ENCODE measurements at regions not wholly inside any gene's neighbourhood (a gene's known extent, or its start where the extent isn't known, plus 50 kb on each side); places are given as distances from the start of the nearest gene placed in this dataset.

GRCh38 chr1:90579212-90579802 lies 137.8 kb downstream of the BARHL2 start:
- no peak overlapping the region for H3K4me3 ChIP-seq (ENCODE audit: control insufficient read depth in 1 of 7, extremely low read depth in 1 of 7, insufficient read depth in 4 of 7, low read depth in 2 of 7, low read length in 6 of 7)
- ChIA-PET CTCF (interaction anchor here (2.5 kb wide), 1 partner anchor 10 kb away, joined by 9 read pairs; no protein-coding TSS in a partner anchor), POLR2A (no interaction called here)
- H3K4me1 ChIP-seq (ENCODE audit: control extremely low read depth in 1 of 4, control insufficient read depth in 4 of 4, insufficient read depth in 4 of 4, low read length in 3 of 4) = no peaks in the 10 kb centered on the region
- DNase-seq = peak; percentile 25 to 60 (median 41)
- H3K27me3 ChIP-seq (replicated peaks in 2 of 5; ENCODE audit: control insufficient read depth in 4 of 5, insufficient read depth in 5 of 5, low read length in 4 of 5) = peaks cover 0 to 15% (median 2%) of the 10 kb centered on the region in 5 experiments
- peaks cover 0 to 3% (median 0%) of the 10 kb centered on the region in 5 experiments for H3K9me3 ChIP-seq (ENCODE audit: control extremely low read depth in 1 of 5, control insufficient read depth in 4 of 5, insufficient read depth in 2 of 5, low read depth in 1 of 5, low read length in 4 of 5)
- no peak overlapping the region for H3K27ac ChIP-seq (ENCODE audit: insufficient read depth in 1 of 2, low read depth in 1 of 2, low read length in 2 of 2, poor library complexity in 1 of 2, severe bottlenecking in 2 of 2)
- no peaks in the 10 kb centered on the region for H3K36me3 ChIP-seq (ENCODE audit: control insufficient read depth in 4 of 4, insufficient read depth in 4 of 4, low read length in 3 of 4)
- no CpG with 5 or more reads among the region's 3 CpGs for WGBS (ENCODE audit: insufficient coverage)

GRCh38 chr1:90574692-90575370 lies 142.3 kb downstream of the BARHL2 start:
- WGBS (ENCODE audit: insufficient coverage) = 100% methylated on average over 1 of the region's 1 CpG
- ChIA-PET CTCF (interaction anchor here (0.9 kb wide), 1 partner anchor 17 kb away, joined by 3 read pairs; no protein-coding TSS in a partner anchor), POLR2A (no interaction called here)
- H3K27me3 ChIP-seq (replicated peaks in 2 of 5; ENCODE audit: control insufficient read depth in 4 of 5, insufficient read depth in 5 of 5, low read length in 4 of 5) = peaks cover 0 to 18% (median 2%) of the 10 kb centered on the region in 5 experiments
- no peaks in the 10 kb centered on the region for H3K4me1 ChIP-seq (ENCODE audit: control extremely low read depth in 1 of 4, control insufficient read depth in 4 of 4, insufficient read depth in 4 of 4, low read length in 3 of 4)
- H3K27ac ChIP-seq (ENCODE audit: insufficient read depth in 1 of 2, low read depth in 1 of 2, low read length in 2 of 2, poor library complexity in 1 of 2, severe bottlenecking in 2 of 2) = no peak overlapping the region
- no peak for DNase-seq
- H3K9me3 ChIP-seq (ENCODE audit: control extremely low read depth in 1 of 5, control insufficient read depth in 4 of 5, insufficient read depth in 2 of 5, low read depth in 1 of 5, low read length in 4 of 5) = peaks cover 0 to 3% (median 0%) of the 10 kb centered on the region in 5 experiments
- H3K4me3 ChIP-seq (ENCODE audit: control insufficient read depth in 1 of 7, extremely low read depth in 1 of 7, insufficient read depth in 4 of 7, low read depth in 2 of 7, low read length in 6 of 7) = no peak overlapping the region
- H3K36me3 ChIP-seq (ENCODE audit: control insufficient read depth in 4 of 4, insufficient read depth in 4 of 4, low read length in 3 of 4) = no peaks in the 10 kb centered on the region

- POLR2A ChIA-PET = no interaction called here
- Histone ChIP-seq H3K36me3 (ENCODE audit: control insufficient read depth in 4 of 4, insufficient read depth in 4 of 4, low read length in 3 of 4) (no peaks in the 10 kb centered on the region), H3K4me1 (ENCODE audit: control extremely low read depth in 1 of 4, control insufficient read depth in 4 of 4, insufficient read depth in 4 of 4, low read length in 3 of 4) (no peaks in the 10 kb centered on the region), H3K27me3 (replicated peaks in 2 of 5; ENCODE audit: control insufficient read depth in 4 of 5, insufficient read depth in 5 of 5, low read length in 4 of 5) (peaks cover 0 to 18% (median 2%) of the 10 kb centered on the region in 5 experiments), H3K9me3 (ENCODE audit: control extremely low read depth in 1 of 5, control insufficient read depth in 4 of 5, insufficient read depth in 2 of 5, low read depth in 1 of 5, low read length in 4 of 5) (peaks cover 0 to 3% (median 0%) of the 10 kb centered on the region in 5 experiments), H3K27ac (ENCODE audit: insufficient read depth in 1 of 2, low read depth in 1 of 2, low read length in 2 of 2, poor library complexity in 1 of 2, severe bottlenecking in 2 of 2) (no peak overlapping the region), H3K4me3 (ENCODE audit: control insufficient read depth in 1 of 7, extremely low read depth in 1 of 7, insufficient read depth in 4 of 7, low read depth in 2 of 7, low read length in 6 of 7) (no peak overlapping the region)
- CTCF ChIA-PET = interaction anchor here (0.9 kb wide), 1 partner anchor 16 kb away, joined by 3 read pairs; no protein-coding TSS in a partner anchor
- 95% methylated on average over 2 of the region's 3 CpGs for WGBS (ENCODE audit: insufficient coverage)
- DNase-seq = no peak
Measured at GRCh38 chr1:90573736-90574135, 143.4 kb downstream of the BARHL2 start.

GRCh38 chr1:90572446-90572845 lies 144.7 kb downstream of the BARHL2 start:
- no peak for DNase-seq
- WGBS (ENCODE audit: insufficient coverage) = no CpG with 5 or more reads among the region's 3 CpGs
- H3K36me3 ChIP-seq (ENCODE audit: control insufficient read depth in 4 of 4, insufficient read depth in 4 of 4, low read length in 3 of 4) = no peaks in the 10 kb centered on the region
- ChIA-PET POLR2A (no interaction called here), CTCF (no interaction called here)
- H3K27me3 ChIP-seq (replicated peaks in 2 of 5; ENCODE audit: control insufficient read depth in 4 of 5, insufficient read depth in 5 of 5, low read length in 4 of 5) = peaks cover 0 to 9% (median 2%) of the 10 kb centered on the region in 5 experiments
- no peak overlapping the region for H3K4me3 ChIP-seq (ENCODE audit: control insufficient read depth in 1 of 7, extremely low read depth in 1 of 7, insufficient read depth in 4 of 7, low read depth in 2 of 7, low read length in 6 of 7)
- peaks cover 0 to 3% (median 0%) of the 10 kb centered on the region in 5 experiments for H3K9me3 ChIP-seq (ENCODE audit: control extremely low read depth in 1 of 5, control insufficient read depth in 4 of 5, insufficient read depth in 2 of 5, low read depth in 1 of 5, low read length in 4 of 5)
- H3K27ac ChIP-seq (ENCODE audit: insufficient read depth in 1 of 2, low read depth in 1 of 2, low read length in 2 of 2, poor library complexity in 1 of 2, severe bottlenecking in 2 of 2) = no peak overlapping the region
- H3K4me1 ChIP-seq (ENCODE audit: control extremely low read depth in 1 of 4, control insufficient read depth in 4 of 4, insufficient read depth in 4 of 4, low read length in 3 of 4) = no peaks in the 10 kb centered on the region

- WGBS (ENCODE audit: insufficient coverage) = 93% methylated on average over 2 of the region's 2 CpGs
- Histone ChIP-seq H3K4me1 (ENCODE audit: control extremely low read depth in 1 of 4, control insufficient read depth in 4 of 4, insufficient read depth in 4 of 4, low read length in 3 of 4) (no peaks in the 10 kb centered on the region), H3K9me3 (ENCODE audit: control extremely low read depth in 1 of 5, control insufficient read depth in 4 of 5, insufficient read depth in 2 of 5, low read depth in 1 of 5, low read length in 4 of 5) (no peaks in the 10 kb centered on the region), H3K27me3 (replicated peaks in 2 of 5; ENCODE audit: control insufficient read depth in 4 of 5, insufficient read depth in 5 of 5, low read length in 4 of 5) (no peaks in the 10 kb centered on the region), H3K27ac (ENCODE audit: insufficient read depth in 1 of 2, low read depth in 1 of 2, low read length in 2 of 2, poor library complexity in 1 of 2, severe bottlenecking in 2 of 2) (no peak overlapping the region), H3K36me3 (ENCODE audit: control insufficient read depth in 4 of 4, insufficient read depth in 4 of 4, low read length in 3 of 4) (no peaks in the 10 kb centered on the region), H3K4me3 (ENCODE audit: control insufficient read depth in 1 of 7, extremely low read depth in 1 of 7, insufficient read depth in 4 of 7, low read depth in 2 of 7, low read length in 6 of 7) (no peak overlapping the region)
- ChIA-PET CTCF (interaction anchor here (2.6 kb wide), 1 partner anchor 10 kb away, joined by 9 read pairs; no protein-coding TSS in a partner anchor), POLR2A (no interaction called here)
- DNase-seq = no peak
Measured at GRCh38 chr1:90568436-90568835, 148.7 kb downstream of the BARHL2 start.

- H3K4me1 ChIP-seq (ENCODE audit: control extremely low read depth in 1 of 4, control insufficient read depth in 4 of 4, insufficient read depth in 4 of 4, low read length in 3 of 4) = no peaks in the 10 kb centered on the region
- no peak overlapping the region for H3K4me3 ChIP-seq (ENCODE audit: control insufficient read depth in 1 of 7, extremely low read depth in 1 of 7, insufficient read depth in 4 of 7, low read depth in 2 of 7, low read length in 6 of 7)
- no peaks in the 10 kb centered on the region for H3K36me3 ChIP-seq (ENCODE audit: control insufficient read depth in 4 of 4, insufficient read depth in 4 of 4, low read length in 3 of 4)
- CTCF ChIA-PET = interaction anchor here (0.7 kb wide), 1 partner anchor 412 kb away, joined by 3 read pairs; no protein-coding TSS in a partner anchor
- no peaks in the 10 kb centered on the region for H3K9me3 ChIP-seq (ENCODE audit: control extremely low read depth in 1 of 5, control insufficient read depth in 4 of 5, insufficient read depth in 2 of 5, low read depth in 1 of 5, low read length in 4 of 5)
- 100% methylated on average over 1 of the region's 2 CpGs for WGBS (ENCODE audit: insufficient coverage)
- DNase-seq = no peak
- peaks cover 0 to 4% (median 0%) of the 10 kb centered on the region in 5 experiments for H3K27me3 ChIP-seq (replicated peaks in 2 of 5; ENCODE audit: control insufficient read depth in 4 of 5, insufficient read depth in 5 of 5, low read length in 4 of 5)
- POLR2A ChIA-PET = no interaction called here
- no peak overlapping the region for H3K27ac ChIP-seq (ENCODE audit: insufficient read depth in 1 of 2, low read depth in 1 of 2, low read length in 2 of 2, poor library complexity in 1 of 2, severe bottlenecking in 2 of 2)
Measured at GRCh38 chr1:90564164-90564563, 152.9 kb downstream of the BARHL2 start.

GRCh38 chr1:90562892-90563291 lies 154.2 kb downstream of the BARHL2 start:
- no peaks in the 10 kb centered on the region for H3K36me3 ChIP-seq (ENCODE audit: control insufficient read depth in 4 of 4, insufficient read depth in 4 of 4, low read length in 3 of 4)
- no CpG with 5 or more reads among the region's 2 CpGs for WGBS (ENCODE audit: insufficient coverage)
- no peak overlapping the region for H3K4me3 ChIP-seq (ENCODE audit: control insufficient read depth in 1 of 7, extremely low read depth in 1 of 7, insufficient read depth in 4 of 7, low read depth in 2 of 7, low read length in 6 of 7)
- no peaks in the 10 kb centered on the region for H3K9me3 ChIP-seq (ENCODE audit: control extremely low read depth in 1 of 5, control insufficient read depth in 4 of 5, insufficient read depth in 2 of 5, low read depth in 1 of 5, low read length in 4 of 5)
- no peak for DNase-seq
- ChIA-PET CTCF (interaction anchor here (1.4 kb wide), 1 partner anchor 442 kb away, joined by 3 read pairs; no protein-coding TSS in a partner anchor), POLR2A (no interaction called here)
- no peaks in the 10 kb centered on the region for H3K4me1 ChIP-seq (ENCODE audit: control extremely low read depth in 1 of 4, control insufficient read depth in 4 of 4, insufficient read depth in 4 of 4, low read length in 3 of 4)
- no peak overlapping the region for H3K27ac ChIP-seq (ENCODE audit: insufficient read depth in 1 of 2, low read depth in 1 of 2, low read length in 2 of 2, poor library complexity in 1 of 2, severe bottlenecking in 2 of 2)
- peaks cover 0 to 7% (median 1%) of the 10 kb centered on the region in 5 experiments for H3K27me3 ChIP-seq (replicated peaks in 2 of 5; ENCODE audit: control insufficient read depth in 4 of 5, insufficient read depth in 5 of 5, low read length in 4 of 5)
